Liver (tissue), 8 donors: ENCODE measurements at regions not wholly inside any gene's neighbourhood (a gene's known extent, or its start where the extent isn't known, plus 50 kb on each side); places are given as distances from the start of the nearest gene placed in this dataset.

Source experiments
- DNase-seq: peaks from one replicate; pipeline ENCODE4 v3.0.0-alpha.2; 2017; ENCODE audit warnings: low spot score
- H3K27ac ChIP-seq, 2 donors: one replicate each; pipeline ENCODE4 v1.7.0; 2013; ENCODE audit warnings: inconsistent platforms in 2 of 2, low read length in 2 of 2, control low read depth in 1 of 2, low read depth in 1 of 2, mild to moderate bottlenecking in 1 of 2
- H3K27me3 ChIP-seq, 4 donors: one replicate each; pipeline versions ENCODE4 v1.6.1 to v1.7.0; 2013; ENCODE audit warnings: low read length in 3 of 4, inconsistent platforms in 1 of 4, mild to moderate bottlenecking in 1 of 4, moderate library complexity in 1 of 4; ENCODE audit not compliant: control insufficient read depth in 4 of 4, insufficient read depth in 4 of 4
- H3K36me3 ChIP-seq, 4 donors: one replicate each; pipeline versions ENCODE4 v1.6.1 to v1.7.0; 2013; ENCODE audit warnings: low read length in 3 of 4, mild to moderate bottlenecking in 3 of 4, low read depth in 1 of 4, moderate library complexity in 1 of 4; ENCODE audit not compliant: control insufficient read depth in 4 of 4, insufficient read depth in 3 of 4
- H3K4me1 ChIP-seq, 4 donors: one replicate each; pipeline versions ENCODE4 v1.6.1 to v1.7.0; 2013; ENCODE audit warnings: low read length in 3 of 4, mild to moderate bottlenecking in 3 of 4, moderate library complexity in 1 of 4; ENCODE audit not compliant: control insufficient read depth in 4 of 4, insufficient read depth in 4 of 4
- H3K4me3 ChIP-seq, 3 donors: one replicate each; pipeline versions ENCODE4 v1.6.1 to v1.7.0; 2013; ENCODE audit warnings: low read length in 3 of 3, control low read depth in 1 of 3, low read depth in 1 of 3, mild to moderate bottlenecking in 1 of 3
- H3K9ac ChIP-seq, 2 donors: one replicate each; pipeline ENCODE4 v1.7.0; 2013; ENCODE audit warnings: low read length in 2 of 2, mild to moderate bottlenecking in 2 of 2, moderate library complexity in 2 of 2, control low read depth in 1 of 2, low read depth in 1 of 2
- H3K9me3 ChIP-seq, 4 donors: one replicate each; pipeline versions ENCODE4 v1.6.1 to v1.7.0; 2013; ENCODE audit warnings: low read length in 3 of 4; ENCODE audit not compliant: control insufficient read depth in 4 of 4
- EGR1 ChIP-seq, 2 donors: IDR thresholded peaks; 2 replicates each; pipeline ENCODE4 v1.6.1; 2016 to 2018; ENCODE audit warnings: antibody characterized with exemption in 2 of 2, low read depth in 2 of 2
- FOXA1 ChIP-seq: IDR thresholded peaks from 2 replicates; pipeline ENCODE4 v1.6.1; 2016; ENCODE audit warnings: antibody characterized with exemption
- FOXA2 ChIP-seq: IDR thresholded peaks from 2 replicates; pipeline ENCODE4 v1.6.1; 2016; ENCODE audit warnings: antibody characterized with exemption
- GABPA ChIP-seq, 2 donors: IDR thresholded peaks in 1 of 2; conservative IDR thresholded peaks in 1 of 2; 2 replicates each; pipeline ENCODE4 v1.6.1; 2016; ENCODE audit warnings: antibody characterized with exemption in 2 of 2, mild to moderate bottlenecking in 1 of 2, moderate library complexity in 1 of 2
- HNF4A ChIP-seq, 2 donors: conservative IDR thresholded peaks; 2 replicates each; pipeline ENCODE4 v1.6.1; 2016; ENCODE audit warnings: antibody characterized with exemption in 2 of 2, mild to moderate bottlenecking in 2 of 2
- HNF4G ChIP-seq: IDR thresholded peaks from 2 replicates; pipeline ENCODE4 v1.6.1; 2016; ENCODE audit warnings: antibody characterized with exemption
- RAD21 ChIP-seq, 2 donors: IDR thresholded peaks; 2 replicates each; pipeline ENCODE4 v1.6.1; 2016; ENCODE audit warnings: antibody characterized with exemption in 2 of 2, mild to moderate bottlenecking in 2 of 2
- RXRA ChIP-seq, 2 donors: IDR thresholded peaks; 2 replicates each; pipeline ENCODE4 v1.6.1; 2017 to 2018; ENCODE audit warnings: antibody characterized with exemption in 2 of 2, mild to moderate bottlenecking in 1 of 2
- SP1 ChIP-seq: IDR thresholded peaks from 2 replicates; pipeline ENCODE4 v1.6.1; 2018; ENCODE audit warnings: antibody characterized with exemption, mild to moderate bottlenecking
- YY1 ChIP-seq: IDR thresholded peaks from 2 replicates; pipeline ENCODE4 v1.6.1; 2016; ENCODE audit warnings: antibody characterized with exemption, mild to moderate bottlenecking
- WGBS: extraction: QIAGEN DNeasy Blood & Tissue Kit; methylation state at CpG from one replicate; pipeline ENCODE4 v1.1.7; 2013; 5-methylcytosine and 5-hydroxymethylcytosine counted together
- TF ChIP-seq, protein P1 (sequence below): IDR thresholded peaks from 2 replicates; pipeline ENCODE4 v1.6.1; 2016; ENCODE audit warnings: antibody characterized with exemption
- TF ChIP-seq, protein P2 (sequence below): fragments of 150-350 bp; IDR thresholded peaks from 2 replicates; pipeline ENCODE4 v1.5.1; 2017; ENCODE audit warnings: improper control_type of control experiment, low read depth, low read length; ENCODE audit not compliant: missing input control
- TF ChIP-seq, protein P3 (sequence below): IDR thresholded peaks from 2 replicates; pipeline ENCODE4 v1.6.1; 2016; ENCODE audit warnings: antibody characterized with exemption
- TF ChIP-seq, protein P4 (sequence below): IDR thresholded peaks from 2 replicates; pipeline ENCODE4 v1.6.1; 2016; ENCODE audit warnings: antibody characterized with exemption
- donor health status: healthy.
- donor health status: healthy.
- donor health status: healthy.
- donor health status: healthy.
- donor health status: healthy.

DNA sequence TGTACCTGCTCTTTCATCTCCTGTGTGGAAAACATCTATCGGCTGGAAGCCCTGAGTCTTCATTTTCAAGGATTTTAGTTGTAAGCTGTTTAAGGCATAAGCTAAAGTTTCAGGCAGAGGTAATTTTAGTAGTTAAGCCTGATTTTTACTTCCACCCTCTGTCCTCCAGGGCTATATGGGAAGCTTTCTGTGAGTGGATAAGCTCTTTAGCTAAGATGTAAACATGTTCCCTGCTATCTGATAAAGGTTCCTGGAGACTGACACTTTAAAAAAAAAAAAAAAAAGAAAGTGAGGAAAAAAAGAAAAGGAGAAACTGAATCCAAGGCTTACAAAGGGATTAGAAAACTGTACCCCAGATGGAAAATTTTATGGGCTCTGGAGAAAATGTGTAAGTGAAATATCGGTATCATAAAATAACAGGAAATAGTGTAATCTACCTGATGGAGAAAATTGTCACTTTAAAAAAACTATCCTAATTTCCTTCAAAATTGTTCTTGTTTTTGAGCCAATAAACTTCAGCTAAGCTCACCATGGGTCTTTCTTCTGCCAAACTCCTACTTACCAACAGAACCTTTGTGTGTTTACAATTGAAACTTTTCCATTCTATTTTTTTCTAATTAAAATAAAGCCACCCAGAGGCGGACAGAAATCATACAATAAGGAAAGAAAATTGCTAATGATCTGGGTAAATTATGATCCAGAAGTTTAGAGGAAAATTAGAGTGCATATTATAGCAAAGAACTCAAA lies 180.5 kb downstream of the TGFB2 start:
- Histone ChIP-seq H3K9ac (no peak overlapping the region), H3K9me3 (no peaks in the 10 kb centered on the region), H3K4me1 (no peaks in the 10 kb centered on the region), H3K27ac (no peak overlapping the region), H3K27me3 (peaks cover 0 to 2% (median 0%) of the 10 kb centered on the region in 4 donors), H3K4me3 (no peak overlapping the region), H3K36me3 (no peaks in the 10 kb centered on the region)
- TF ChIP-seq SP1 (no peak), GABPA (IDR thresholded peaks at IDR 0.05 in 1 of 2, conservative IDR thresholded peaks at IDR 0.05 in 1 of 2) (no peak), FOXA2 (no peak), HNF4G (no peak), FOXA1 (no peak), EGR1 (IDR thresholded peaks at IDR 0.05; ENCODE audit: low read depth in 2 of 2) (no peak), YY1 (no peak), HNF4A (conservative IDR thresholded peaks at IDR 0.05) (no peak)
- TF ChIP-seq, protein P1, sequence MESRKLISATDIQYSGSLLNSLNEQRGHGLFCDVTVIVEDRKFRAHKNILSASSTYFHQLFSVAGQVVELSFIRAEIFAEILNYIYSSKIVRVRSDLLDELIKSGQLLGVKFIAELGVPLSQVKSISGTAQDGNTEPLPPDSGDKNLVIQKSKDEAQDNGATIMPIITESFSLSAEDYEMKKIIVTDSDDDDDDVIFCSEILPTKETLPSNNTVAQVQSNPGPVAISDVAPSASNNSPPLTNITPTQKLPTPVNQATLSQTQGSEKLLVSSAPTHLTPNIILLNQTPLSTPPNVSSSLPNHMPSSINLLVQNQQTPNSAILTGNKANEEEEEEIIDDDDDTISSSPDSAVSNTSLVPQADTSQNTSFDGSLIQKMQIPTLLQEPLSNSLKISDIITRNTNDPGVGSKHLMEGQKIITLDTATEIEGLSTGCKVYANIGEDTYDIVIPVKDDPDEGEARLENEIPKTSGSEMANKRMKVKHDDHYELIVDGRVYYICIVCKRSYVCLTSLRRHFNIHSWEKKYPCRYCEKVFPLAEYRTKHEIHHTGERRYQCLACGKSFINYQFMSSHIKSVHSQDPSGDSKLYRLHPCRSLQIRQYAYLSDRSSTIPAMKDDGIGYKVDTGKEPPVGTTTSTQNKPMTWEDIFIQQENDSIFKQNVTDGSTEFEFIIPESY: no peak
- TF ChIP-seq, protein P2, sequence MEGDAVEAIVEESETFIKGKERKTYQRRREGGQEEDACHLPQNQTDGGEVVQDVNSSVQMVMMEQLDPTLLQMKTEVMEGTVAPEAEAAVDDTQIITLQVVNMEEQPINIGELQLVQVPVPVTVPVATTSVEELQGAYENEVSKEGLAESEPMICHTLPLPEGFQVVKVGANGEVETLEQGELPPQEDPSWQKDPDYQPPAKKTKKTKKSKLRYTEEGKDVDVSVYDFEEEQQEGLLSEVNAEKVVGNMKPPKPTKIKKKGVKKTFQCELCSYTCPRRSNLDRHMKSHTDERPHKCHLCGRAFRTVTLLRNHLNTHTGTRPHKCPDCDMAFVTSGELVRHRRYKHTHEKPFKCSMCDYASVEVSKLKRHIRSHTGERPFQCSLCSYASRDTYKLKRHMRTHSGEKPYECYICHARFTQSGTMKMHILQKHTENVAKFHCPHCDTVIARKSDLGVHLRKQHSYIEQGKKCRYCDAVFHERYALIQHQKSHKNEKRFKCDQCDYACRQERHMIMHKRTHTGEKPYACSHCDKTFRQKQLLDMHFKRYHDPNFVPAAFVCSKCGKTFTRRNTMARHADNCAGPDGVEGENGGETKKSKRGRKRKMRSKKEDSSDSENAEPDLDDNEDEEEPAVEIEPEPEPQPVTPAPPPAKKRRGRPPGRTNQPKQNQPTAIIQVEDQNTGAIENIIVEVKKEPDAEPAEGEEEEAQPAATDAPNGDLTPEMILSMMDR: no peak
- TF ChIP-seq, protein P3, sequence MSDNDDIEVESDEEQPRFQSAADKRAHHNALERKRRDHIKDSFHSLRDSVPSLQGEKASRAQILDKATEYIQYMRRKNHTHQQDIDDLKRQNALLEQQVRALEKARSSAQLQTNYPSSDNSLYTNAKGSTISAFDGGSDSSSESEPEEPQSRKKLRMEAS: no peak
- DNase-seq: no peak
- WGBS: 83% methylated on average over 3 of the region's 3 CpGs

DNA sequence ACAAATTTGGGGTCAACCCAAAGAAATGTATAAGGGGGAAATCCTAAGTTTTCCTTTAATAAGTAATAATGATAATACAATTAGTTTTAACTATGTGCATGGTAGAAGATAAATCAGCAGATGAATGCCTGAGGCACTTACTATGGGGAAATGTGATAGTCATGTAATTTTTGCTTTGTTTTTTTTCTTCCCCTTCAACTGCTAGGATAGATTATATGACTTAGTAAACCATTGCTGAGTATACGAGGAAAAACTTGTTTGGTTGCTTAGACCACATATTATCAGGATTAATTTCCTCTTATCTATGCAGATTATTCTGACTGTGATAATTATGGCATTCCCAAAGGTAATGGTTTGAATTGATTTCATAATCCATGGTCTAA lies 181.1 kb downstream of the TGFB2 start:
- 81% methylated on average over 1 of the region's 1 CpG for WGBS

More for the DNA sequence above, 181.1 kb downstream of the TGFB2 start:
- H3K9ac ChIP-seq: no peak overlapping the region
- H3K9me3 ChIP-seq: no peaks in the 10 kb centered on the region
- TF ChIP-seq, protein P4, sequence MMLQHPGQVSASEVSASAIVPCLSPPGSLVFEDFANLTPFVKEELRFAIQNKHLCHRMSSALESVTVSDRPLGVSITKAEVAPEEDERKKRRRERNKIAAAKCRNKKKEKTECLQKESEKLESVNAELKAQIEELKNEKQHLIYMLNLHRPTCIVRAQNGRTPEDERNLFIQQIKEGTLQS: no peak
- TF ChIP-seq YY1 (no peak), HNF4A (conservative IDR thresholded peaks at IDR 0.05) (no peak), RXRA (IDR thresholded peaks at IDR 0.05) (no peak), RAD21 (IDR thresholded peaks at IDR 0.05) (no peak)
- TF ChIP-seq, protein P3: no peak
- H3K4me3 ChIP-seq: no peak overlapping the region
- no peak overlapping the region for H3K27ac ChIP-seq
- DNase-seq: no peak
- H3K36me3 ChIP-seq: no peaks in the 10 kb centered on the region
- H3K4me1 ChIP-seq: no peaks in the 10 kb centered on the region
- H3K27me3 ChIP-seq: peaks cover 0 to 2% (median 0%) of the 10 kb centered on the region in 4 donors
